22Rv1 (cell line): ENCODE measurements at regions not wholly inside any gene's neighbourhood (a gene's known extent, or its start where the extent isn't known, plus 50 kb on each side); places are given as distances from the start of the nearest gene placed in this dataset.

ENCODE experiments used
- CTCF ChIP-seq: fragments of 450-650 bp; IDR thresholded peaks from 2 replicates; pipeline ENCODE4 v1.5.1; 2017; ENCODE audit warnings: mild to moderate bottlenecking
- ZFX ChIP-seq: fragments of 450-650 bp; IDR thresholded peaks from 2 replicates; pipeline ENCODE4 v1.6.1; 2017; ENCODE audit warnings: antibody characterized with exemption, borderline replicate concordance

GRCh38 chr9:29129763-29130162, 1556.5 kb upstream of the C9orf72 start:
- no peak for TF ChIP-seq ZFX
- no peak for TF ChIP-seq CTCF
